ENCODE measurements at regions not wholly inside any gene's neighbourhood (a gene's known extent, or its start where the extent isn't known, plus 50 kb on each side); places are given as distances from the start of the nearest gene placed in this dataset.

DNA sequence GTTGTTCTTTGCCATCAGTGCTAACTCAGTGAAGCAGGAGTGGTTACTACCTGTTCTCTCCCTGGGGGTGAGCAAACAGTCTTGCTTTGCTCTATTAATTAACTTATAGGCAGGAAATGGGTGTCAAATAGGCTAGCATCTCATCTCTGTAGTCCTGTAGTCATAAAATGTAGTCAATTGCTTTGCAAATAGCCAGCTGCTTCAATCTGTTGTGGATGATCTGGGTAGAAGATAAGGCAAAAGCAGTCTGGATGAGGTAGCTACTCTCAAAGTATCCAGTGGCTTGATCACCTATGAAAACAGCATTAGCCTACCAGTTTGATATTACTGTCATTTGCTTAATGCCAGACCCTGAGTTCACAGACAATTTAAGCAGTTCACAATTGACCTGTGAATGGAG lies 369.0 kb upstream of the TMTC1 start:
- no peak for DNase-seq (ENCODE audit: low spot score)
- TF ChIP-seq CTCF (IDR thresholded peaks at IDR 0.05; ENCODE audit: extremely low read depth, missing control alignments), result no peak

DNA sequence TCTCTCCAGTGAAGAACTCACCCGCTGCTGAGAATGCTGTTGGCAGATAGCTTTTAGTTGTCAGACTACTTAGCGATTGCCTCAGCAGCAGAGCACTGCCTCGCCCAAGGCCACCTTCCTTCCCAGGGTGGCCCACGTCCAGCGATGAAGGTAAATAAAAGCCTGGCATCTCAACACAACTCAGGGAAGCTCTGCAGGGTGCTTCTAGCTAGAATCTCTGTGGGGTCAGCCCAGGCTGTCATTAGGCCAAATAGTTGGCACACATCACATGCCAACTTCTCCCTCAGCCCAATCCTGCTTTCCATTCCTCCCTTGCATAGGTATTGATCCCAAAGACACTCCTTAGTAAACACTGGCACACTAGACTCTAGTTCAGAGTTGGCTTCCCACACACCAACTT lies 368.1 kb upstream of the TMTC1 start:
- no peak for DNase-seq (ENCODE audit: low spot score)
- TF ChIP-seq CTCF (IDR thresholded peaks at IDR 0.05; ENCODE audit: extremely low read depth, missing control alignments), result no peak

DNA sequence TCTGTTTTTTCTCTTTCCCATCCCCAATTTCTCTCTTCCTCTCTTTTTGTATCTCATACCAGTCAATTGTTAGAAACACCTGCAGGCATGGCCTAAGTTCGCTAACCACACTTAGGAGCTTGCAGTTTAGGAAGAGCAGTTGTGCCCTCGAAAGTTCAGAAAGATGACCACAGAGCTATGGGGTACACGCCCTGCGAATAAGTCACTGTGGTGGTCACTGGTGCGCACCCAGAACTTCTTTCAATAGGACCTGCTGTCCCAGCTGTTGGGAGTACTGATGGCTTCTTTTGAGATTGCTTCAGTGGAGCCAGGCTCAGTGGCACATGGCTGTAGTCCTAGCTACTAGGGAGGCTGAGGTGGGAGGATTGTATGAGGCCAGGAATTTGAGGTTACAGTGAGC lies 362.8 kb upstream of the TMTC1 start:
- TF ChIP-seq CTCF (IDR thresholded peaks at IDR 0.05; ENCODE audit: extremely low read depth, missing control alignments), result no peak

DNA sequence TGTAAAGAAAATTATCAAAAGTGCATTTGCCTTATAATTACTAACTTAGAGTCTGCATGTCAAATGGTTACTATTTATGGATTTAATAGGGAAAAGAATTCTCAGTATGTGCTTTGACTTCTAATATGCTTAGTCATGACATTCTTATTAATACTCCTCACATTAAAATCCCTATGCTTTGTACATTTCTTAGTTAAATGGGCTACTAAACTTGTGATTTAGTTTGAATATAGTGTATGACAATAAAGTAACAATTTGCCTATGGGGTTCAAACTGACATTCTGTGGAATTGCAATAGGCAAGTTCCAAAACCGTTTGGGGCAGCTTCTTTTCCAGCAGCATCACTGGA lies 361.9 kb upstream of the TMTC1 start:
- DNase-seq (ENCODE audit: low spot score), result no peak
- TF ChIP-seq CTCF (IDR thresholded peaks at IDR 0.05; ENCODE audit: extremely low read depth, missing control alignments), result no peak

More for the DNA sequence above, 362.8 kb upstream of the TMTC1 start:
- no peak for DNase-seq (ENCODE audit: low spot score)

- DNase-seq (ENCODE audit: low spot score), result no peak
- TF ChIP-seq CTCF (IDR thresholded peaks at IDR 0.05; ENCODE audit: extremely low read depth, missing control alignments), result no peak
These were observed 361.3 kb upstream of the TMTC1 start for GRCh38 chr12:30144777-30145683.

DNA sequence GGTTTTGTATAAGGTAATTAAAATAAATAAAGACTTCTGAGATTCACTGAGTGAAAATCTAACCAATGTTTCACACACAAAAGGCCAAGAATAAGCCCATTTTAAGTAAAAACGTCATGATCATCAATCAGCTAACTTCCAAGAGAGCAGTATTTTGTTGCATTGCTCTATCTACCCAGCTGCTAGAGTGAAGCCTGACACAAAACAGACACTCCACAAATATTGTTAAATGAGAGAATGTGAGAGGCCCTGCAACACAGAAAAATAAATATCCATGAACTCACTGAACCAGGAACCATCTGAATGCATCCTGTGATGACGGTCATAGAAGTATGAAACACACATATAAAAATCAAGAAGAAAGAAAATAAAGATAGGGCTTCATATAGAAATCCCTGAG lies 358.6 kb upstream of the TMTC1 start:
- DNase-seq (ENCODE audit: low spot score), result no peak
- no peak for TF ChIP-seq CTCF (IDR thresholded peaks at IDR 0.05; ENCODE audit: extremely low read depth, missing control alignments)

DNA sequence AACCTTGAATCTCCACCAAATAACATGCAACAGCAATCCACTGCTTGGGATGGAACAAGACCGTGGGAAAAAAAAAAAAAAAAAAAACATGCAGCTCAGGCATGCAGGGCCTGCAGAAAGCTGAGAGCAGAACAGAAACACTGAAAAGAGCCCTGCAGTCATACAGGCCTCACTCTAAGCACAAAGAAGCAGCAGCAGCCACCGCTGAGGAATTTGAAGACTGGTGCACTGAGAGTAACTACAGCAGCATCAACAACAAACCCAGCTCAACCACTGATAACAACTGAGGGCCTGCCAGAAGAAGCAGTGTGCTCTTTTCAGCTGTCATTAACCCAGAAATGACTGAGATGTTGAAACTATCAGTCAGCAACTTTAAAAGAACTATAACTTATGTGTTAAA lies 354.7 kb upstream of the TMTC1 start:
- no peak for DNase-seq (ENCODE audit: low spot score)
- TF ChIP-seq CTCF (IDR thresholded peaks at IDR 0.05; ENCODE audit: extremely low read depth, missing control alignments), result no peak

All from GM20000 (cell line).